NCI-H1092 treated with DMSO at 0.1 percent for 48 hours (cell line): ENCODE measurements at regions not wholly inside any gene's neighbourhood (a gene's known extent, or its start where the extent isn't known, plus 50 kb on each side); places are given as distances from the start of the nearest gene placed in this dataset.
"Not testable (repeated sequence)": the region's sequence is repeated elsewhere in the genome, so short reads cannot be mapped to it uniquely, and the experiment has no call there.

Experiments
- DNase-seq: peaks from one replicate; lab custom pipeline; 2025; lab: John Stamatoyannopoulos, UW

DNA sequence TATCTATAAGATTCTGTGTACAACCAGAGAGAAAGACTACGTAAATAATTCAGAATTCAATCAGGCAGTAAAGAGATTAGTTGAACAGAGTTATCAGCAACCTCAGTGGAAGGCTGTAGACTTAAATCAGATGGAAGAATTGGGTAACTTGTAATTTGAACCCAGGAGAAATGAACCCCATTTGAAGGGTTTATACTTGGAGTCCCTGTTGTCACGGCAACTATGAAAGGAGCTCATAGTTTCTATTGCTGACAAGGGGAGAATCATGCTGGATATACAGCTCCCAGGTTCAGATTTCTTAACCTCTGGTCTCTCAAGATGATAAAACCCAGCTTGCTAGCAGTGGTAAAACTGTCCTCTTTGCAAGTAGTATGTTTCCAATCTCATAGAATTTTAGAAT lies 54.4 kb upstream of the BMP4 start:
- no peak for DNase-seq

DNA sequence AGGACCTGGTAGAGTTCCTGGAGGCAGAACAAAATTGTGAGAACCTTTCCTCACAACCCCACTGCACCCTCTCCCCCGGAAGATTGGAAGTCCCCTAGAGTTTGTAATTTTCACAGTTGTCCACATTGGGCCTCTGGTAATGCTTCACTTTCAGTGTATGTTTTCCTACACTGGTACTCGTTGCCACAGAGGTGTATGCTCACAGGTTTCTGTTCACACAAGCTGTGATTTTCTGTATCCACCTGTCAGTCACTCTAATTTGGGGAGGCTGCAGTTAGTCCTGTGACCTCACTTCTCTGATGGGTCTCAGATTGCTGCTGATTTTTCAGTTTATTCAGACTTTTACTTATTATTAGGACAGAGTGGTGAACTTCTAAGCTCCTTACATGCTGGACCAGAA lies 66.4 kb upstream of the BMP4 start:
- no peak for DNase-seq

- DNase-seq: no peak
Observed at GRCh38 chr14:54025661-54026060, 69.0 kb upstream of the BMP4 start.

GRCh38 chr14:54026671-54027070 lies 70.0 kb upstream of the BMP4 start:
- no peak for DNase-seq

GRCh38 chr14:54030996-54031395 lies 74.4 kb upstream of the BMP4 start:
- DNase-seq: not testable (repeated sequence)

- not testable (repeated sequence) for DNase-seq
Observed at GRCh38 chr14:54033285-54033684, 76.7 kb upstream of the BMP4 start.

- DNase-seq: no peak
Observed at GRCh38 chr14:54038724-54039123, 82.1 kb upstream of the BMP4 start.

DNA sequence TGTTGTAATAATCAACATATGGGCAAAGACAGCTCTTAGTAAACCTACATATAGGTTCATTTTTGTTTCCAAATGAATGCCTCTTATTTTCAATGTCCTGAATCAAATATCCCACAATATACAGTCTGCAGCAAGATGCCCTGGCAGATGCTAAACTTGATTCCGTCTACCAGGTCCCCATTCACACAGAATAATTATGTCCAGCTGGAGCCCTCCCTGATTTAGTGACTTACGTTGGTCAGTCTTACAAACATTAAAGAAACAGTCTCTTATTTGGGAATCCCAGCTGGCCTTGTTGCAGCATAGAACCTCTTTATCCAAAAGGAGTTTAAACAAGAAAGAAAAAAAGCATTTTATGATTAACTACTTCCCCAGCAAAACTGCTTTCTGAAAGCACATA lies 82.7 kb upstream of the BMP4 start:
- DNase-seq: no peak

GRCh38 chr14:54040846-54041245 lies 84.2 kb upstream of the BMP4 start:
- DNase-seq: no peak

GRCh38 chr14:54046250-54046649 lies 89.6 kb upstream of the BMP4 start:
- DNase-seq: no peak

- no peak for DNase-seq
Observed at GRCh38 chr14:54047645-54048308, 91.2 kb upstream of the BMP4 start.

GRCh38 chr14:54048311-54048710 lies 91.7 kb upstream of the BMP4 start:
- DNase-seq: no peak

- DNase-seq: no peak
Observed at GRCh38 chr14:54048736-54049135, 92.1 kb upstream of the BMP4 start.

- no peak for DNase-seq
Observed at GRCh38 chr14:54050759-54051158, 94.1 kb upstream of the BMP4 start.

DNA sequence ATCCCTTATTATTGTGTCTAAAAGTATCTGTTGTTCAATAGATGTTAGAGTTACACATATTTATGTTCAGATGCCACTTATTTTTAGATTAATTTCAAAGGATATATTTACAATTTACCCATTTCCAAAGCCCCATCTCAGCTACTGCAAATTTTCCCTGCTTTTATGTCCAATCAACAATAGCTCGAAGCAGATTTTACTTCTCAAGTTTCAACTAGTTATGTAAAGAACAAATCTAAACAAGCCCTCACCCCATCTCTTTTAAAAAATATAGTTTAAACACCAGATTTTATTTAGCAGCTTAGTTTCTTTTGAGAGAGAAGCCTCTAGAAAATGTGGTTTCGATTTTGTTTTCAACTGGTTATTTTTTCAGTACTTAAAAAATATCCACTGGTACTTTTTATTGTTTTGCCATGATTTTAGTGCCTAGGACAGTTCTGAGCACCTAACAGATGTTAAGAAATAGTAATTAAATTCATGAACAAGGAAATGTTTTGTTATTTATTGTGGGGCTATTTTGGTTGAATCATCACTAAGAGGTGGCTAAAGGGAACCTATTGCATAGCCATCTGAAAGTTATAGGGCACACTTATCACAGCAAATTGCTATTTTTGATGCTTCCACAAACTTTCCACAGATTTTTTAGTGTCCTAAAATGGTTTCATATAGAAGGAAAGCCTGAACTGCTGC lies 96.2 kb upstream of the BMP4 start:
- DNase-seq: no peak

- DNase-seq: no peak
Observed at GRCh38 chr14:54053386-54053745, 96.7 kb upstream of the BMP4 start.

DNA sequence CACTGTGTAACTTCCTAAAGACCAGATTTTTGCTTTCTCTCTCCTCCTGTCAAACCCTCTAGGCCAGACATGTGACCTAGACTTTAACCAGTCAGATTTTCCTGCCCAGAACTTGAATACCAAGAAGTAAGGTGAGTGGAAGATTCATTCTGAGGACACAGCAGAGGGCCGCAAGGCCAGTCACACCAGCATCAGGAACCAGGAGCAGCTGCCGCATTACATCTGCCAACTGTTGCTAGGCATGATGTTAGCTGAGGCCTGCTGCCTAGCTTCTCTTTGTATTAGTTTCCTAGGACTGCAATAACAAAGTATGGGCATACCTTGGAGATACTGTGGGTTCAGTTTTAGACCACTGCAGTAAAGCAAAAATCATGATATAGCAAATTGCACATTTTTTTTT lies 101.9 kb upstream of the BMP4 start:
- no peak for DNase-seq

GRCh38 chr14:54083549-54084239 lies 127.1 kb upstream of the BMP4 start:
- DNase-seq: peak; percentile 1

DNA sequence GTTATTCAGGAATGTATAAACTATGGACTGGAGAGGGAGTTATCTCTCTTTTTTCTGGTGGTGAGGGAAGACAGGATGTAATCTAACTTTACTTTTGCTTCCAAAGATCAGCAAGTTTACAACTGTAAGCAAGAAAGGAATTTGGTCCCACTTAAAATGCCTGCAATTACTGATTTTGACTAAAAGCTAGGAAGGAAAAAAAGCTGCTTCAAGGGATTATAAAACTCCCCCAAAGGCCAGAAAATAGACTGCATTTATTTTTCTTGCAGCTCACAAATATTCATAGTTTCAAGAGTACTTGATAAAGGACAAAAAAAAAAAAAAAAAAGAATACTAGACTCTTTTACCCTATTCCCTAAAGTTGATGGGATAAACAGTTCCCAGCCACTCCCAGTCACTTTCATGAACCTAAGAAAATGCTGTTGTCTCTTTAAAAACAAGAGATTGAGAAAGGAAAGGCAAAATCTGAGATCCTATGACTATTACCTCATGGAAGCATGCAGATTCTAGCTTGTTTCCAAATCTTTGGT lies 128.7 kb upstream of the BMP4 start:
- DNase-seq: no peak

GRCh38 chr14:54085841-54086240 lies 129.2 kb upstream of the BMP4 start:
- DNase-seq: no peak

- peak; percentile 68 for DNase-seq
Observed at GRCh38 chr14:54086767-54087166, 130.1 kb upstream of the BMP4 start.

- peak; percentile 47 for DNase-seq
Observed at GRCh38 chr14:54087376-54087775, 130.8 kb upstream of the BMP4 start.

- no peak for DNase-seq
Observed at GRCh38 chr14:54088271-54088670, 131.6 kb upstream of the BMP4 start.
